K562 (cell line): ENCODE measurements at regions not wholly inside any gene's neighbourhood (a gene's known extent, or its start where the extent isn't known, plus 50 kb on each side); places are given as distances from the start of the nearest gene placed in this dataset.

Source experiments
- ATAC-seq: fragments of 200-7000 bp; cut with Tn5 transposase; 3 replicates; pipeline ENCODE4 v1.9.1; 2020; ENCODE audit warnings: moderate library complexity
- BruUV-seq: library from RNA; stranded (reverse); fragments of 400-500 nt; replicated peaks from 2 replicates; lab custom pipeline; 2021; lab: Mats Ljungman, UMichigan
- CTCF ChIA-PET: fragments of 300-600 bp; formaldehyde crosslinking; extraction: SDS; loops from one replicate; lab custom pipeline; 2021; ENCODE audit warnings: low intra/inter-chr PET ratio; lab: Yijun Ruan, JAX
- POLR2A ChIA-PET: fragments of 300-600, 350-650 bp; sonication (Branson Sonifier 250); formaldehyde crosslinking; extraction: SDS; loops from one replicate; lab custom pipeline; 2021; ENCODE audit warnings: antibody characterized with exemption, inconsistent platforms; lab: Yijun Ruan, JAX
- DNase-seq, 4 experiments: peaks; one replicate each; pipeline versions ENCODE4 v3.0.0 to v3.0.0-alpha.2; 2011 to 2018; ENCODE audit warnings: low spot score in 3 of 4, mixed read lengths in 3 of 4; ENCODE audit errors: extremely low read depth in 1 of 4
- FAIRE-seq: peaks from 2 replicates; lab custom pipeline; 2011; peaks lifted over from hg19 to GRCh38; lab: Jason Lieb, UNC
- H2AFZ ChIP-seq: 2 replicates; pipeline ENCODE4 v1.6.0; 2011; ENCODE audit warnings: low read depth, low read length, control low read depth, inconsistent platforms
- H3K27ac ChIP-seq: fragments of 200-600 bp; 3 replicates; pipeline ENCODE4 v1.8.0; 2011; ENCODE audit warnings: low read depth, mild to moderate bottlenecking, control low read depth, inconsistent platforms, low read length, moderate library complexity, mixed read lengths; ENCODE audit errors: extremely low read depth
- H3K27me3 ChIP-seq, 2 experiments: fragments of 300-600 bp in 1 of 2; 2 replicates in 1 of 2; 3 replicates in 1 of 2; pipeline versions ENCODE4 v1.6.0 to v1.8.0; 2011; ENCODE audit warnings: inconsistent platforms in 2 of 2, low read length in 2 of 2, mild to moderate bottlenecking in 1 of 2, mixed read lengths in 1 of 2, moderate library complexity in 1 of 2; ENCODE audit not compliant: control insufficient read depth in 2 of 2, insufficient read depth in 2 of 2
- H3K36me3 ChIP-seq: fragments of 300-600 bp; 3 replicates; pipeline ENCODE4 v1.8.0; 2011; ENCODE audit warnings: mild to moderate bottlenecking, low read length, inconsistent platforms; ENCODE audit not compliant: control insufficient read depth, insufficient read depth
- H3K4me1 ChIP-seq, 2 experiments: fragments of 200-600 bp in 1 of 2; replicated peaks in 1 of 2; 2 replicates in 1 of 2; 3 replicates in 1 of 2; pipeline versions ENCODE4 v1.5.1 to v1.8.0; 2011; ENCODE audit warnings: inconsistent platforms in 2 of 2, low read length in 2 of 2, mild to moderate bottlenecking in 1 of 2, mixed read lengths in 1 of 2, moderate library complexity in 1 of 2; ENCODE audit not compliant: control insufficient read depth in 2 of 2, insufficient read depth in 2 of 2
- H3K4me2 ChIP-seq: 2 replicates; pipeline ENCODE4 v1.6.1; 2011; ENCODE audit warnings: low read length, control low read depth, inconsistent platforms, mixed read lengths; ENCODE audit not compliant: insufficient read depth
- H3K4me3 ChIP-seq: fragments of 200-600 bp; sonication (generic), shearing (Covaris generic); 2 replicates; pipeline ENCODE4 v1.5.1; 2016; ENCODE audit warnings: control low read depth, inconsistent platforms
- H3K79me2 ChIP-seq: fragments of 200-600 bp; 3 replicates; pipeline ENCODE4 v1.8.0; 2011; ENCODE audit warnings: low read length, inconsistent platforms; ENCODE audit not compliant: control insufficient read depth, insufficient read depth
- H3K9ac ChIP-seq, 2 experiments: 2 replicates each; pipeline versions ENCODE4 v1.6.0 to v1.6.1; 2011; ENCODE audit warnings: low read depth in 2 of 2, low read length in 2 of 2, control low read depth in 1 of 2, inconsistent platforms in 1 of 2, mild to moderate bottlenecking in 1 of 2, mixed read lengths in 1 of 2; ENCODE audit not compliant: insufficient read depth in 1 of 2
- H3K9me1 ChIP-seq: one replicate; pipeline ENCODE4 v1.6.0; 2011; ENCODE audit warnings: inconsistent platforms, mild to moderate bottlenecking, low read length, moderate library complexity; ENCODE audit not compliant: control insufficient read depth, insufficient read depth
- H3K9me3 ChIP-seq: replicated peaks from 2 replicates; pipeline ENCODE4 v1.5.1; 2011; ENCODE audit warnings: low read depth, low read length, inconsistent platforms; ENCODE audit not compliant: control insufficient read depth, insufficient read depth
- H4K20me1 ChIP-seq: replicated peaks from 2 replicates; pipeline ENCODE4 v1.6.1; 2011; ENCODE audit warnings: low read length, inconsistent platforms, mixed read lengths; ENCODE audit not compliant: control insufficient read depth, insufficient read depth
- KDM2B ChIP-seq: fragments of 250-450 bp; sonication (Bioruptor Pico); IDR thresholded peaks from 2 replicates; pipeline ENCODE4 v1.8.0; 2021; ENCODE audit warnings: mild to moderate bottlenecking, moderate library complexity
- SMAD3 ChIP-seq: fragments of 450-650 bp; formaldehyde crosslinking; conservative IDR thresholded peaks from 2 replicates; pipeline ENCODE4 v1.4.0; 2020; ENCODE audit warnings: mild to moderate bottlenecking
- WGBS: fragments of 100-300 bp; shearing (Covaris generic); methylation state at CpG from one replicate; pipeline ENCODE4 v1.1.6; 2016; ENCODE audit warnings: low coverage, mixed read lengths; ENCODE audit not compliant: insufficient coverage; ENCODE audit errors: missing lambda C conversion rate; 5-methylcytosine and 5-hydroxymethylcytosine counted together
- in situ Hi-C: fragments of 300-500 bp; cut with MboI; formaldehyde crosslinking; loops from 4 replicates; pipeline ENCODE4 v1.15.0; 2018; ENCODE audit warnings: inconsistent platforms, mixed read lengths
- intact Hi-C: fragments of 100-400 bp; cut with micrococcal nuclease; formaldehyde crosslinking; loops from 2 replicates; pipeline ENCODE4 v1.14.2; 2022
- TF ChIP-seq, protein P1 (sequence below): fragments of 250-450 bp; sonication (Bioruptor Pico); IDR thresholded peaks from 2 replicates; pipeline ENCODE4 v1.8.0; 2022; ENCODE audit warnings: moderate library complexity, mild to moderate bottlenecking, inconsistent platforms

DNA sequence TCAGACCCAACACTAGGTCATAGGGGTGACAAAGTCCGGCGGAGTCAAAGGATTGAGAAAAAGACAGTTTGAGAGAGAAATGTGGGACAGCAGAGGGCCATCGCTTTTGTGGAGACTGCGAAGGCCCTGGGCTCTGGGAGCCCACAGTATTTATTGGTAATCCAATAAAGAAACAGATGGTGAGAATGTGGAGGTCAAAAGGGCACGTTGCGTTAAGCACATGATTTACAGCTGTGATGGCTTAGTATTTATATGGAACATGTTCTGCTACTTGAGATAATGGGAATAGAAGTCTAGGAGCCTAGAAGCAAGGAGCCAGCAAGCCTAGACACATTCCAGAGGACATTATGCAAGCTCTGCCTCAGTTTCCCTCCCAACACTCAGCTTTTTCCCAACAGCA is 2521.1 kb downstream of the PCDH9 start (continued):
- TF ChIP-seq, protein P1, sequence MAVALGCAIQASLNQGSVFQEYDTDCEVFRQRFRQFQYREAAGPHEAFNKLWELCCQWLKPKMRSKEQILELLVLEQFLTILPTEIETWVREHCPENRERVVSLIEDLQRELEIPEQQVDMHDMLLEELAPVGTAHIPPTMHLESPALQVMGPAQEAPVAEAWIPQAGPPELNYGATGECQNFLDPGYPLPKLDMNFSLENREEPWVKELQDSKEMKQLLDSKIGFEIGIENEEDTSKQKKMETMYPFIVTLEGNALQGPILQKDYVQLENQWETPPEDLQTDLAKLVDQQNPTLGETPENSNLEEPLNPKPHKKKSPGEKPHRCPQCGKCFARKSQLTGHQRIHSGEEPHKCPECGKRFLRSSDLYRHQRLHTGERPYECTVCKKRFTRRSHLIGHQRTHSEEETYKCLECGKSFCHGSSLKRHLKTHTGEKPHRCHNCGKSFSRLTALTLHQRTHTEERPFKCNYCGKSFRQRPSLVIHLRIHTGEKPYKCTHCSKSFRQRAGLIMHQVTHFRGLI = no peak

- Histone ChIP-seq H3K9ac (no peak overlapping the region), H3K4me3 (no peak overlapping the region), H4K20me1 (no peaks in the 10 kb centered on the region), H3K9me1 (no peaks in the 10 kb centered on the region), H3K4me2 (no peak overlapping the region), H3K27me3 (no peaks in the 10 kb centered on the region), H3K4me1 (no peaks in the 10 kb centered on the region), H3K79me2 (no peaks in the 10 kb centered on the region), H3K36me3 (no peaks in the 10 kb centered on the region), H2AFZ (no peak overlapping the region), H3K27ac (no peak overlapping the region), H3K9me3 (no peaks in the 10 kb centered on the region)
- POLR2A ChIA-PET = no interaction called here
- intact Hi-C loops = no loop called here
- in situ Hi-C loops = no loop called here
- no peak for DNase-seq
- WGBS = 0% methylated on average over 5 of the region's 6 CpGs
- CTCF ChIA-PET = no interaction called here
- no peak for FAIRE-seq
- TF ChIP-seq SMAD3 (no peak), KDM2B (CRISPR knock-in tag) (no peak)
- ATAC-seq = no peak
- BruUV-seq = no TSS peak
Measured at GRCh38 chr13:64704121-64704649, 2526.0 kb downstream of the PCDH9 start.
